IMR-90 (cell line): ENCODE measurements at regions not wholly inside any gene's neighbourhood (a gene's known extent, or its start where the extent isn't known, plus 50 kb on each side); places are given as distances from the start of the nearest gene placed in this dataset.

Source experiments
- BHLHE40 ChIP-seq: fragments of 150-350 bp; IDR thresholded peaks from 2 replicates; pipeline ENCODE4 v1.6.1; 2016; ENCODE audit warnings: mild to moderate bottlenecking, low read depth, low read length
- CEBPB ChIP-seq: IDR thresholded peaks from 2 replicates; pipeline ENCODE4 v1.6.1; 2012; ENCODE audit warnings: low read depth, low read length, improper control_type of control experiment
- CTCF ChIP-seq: conservative IDR thresholded peaks from 2 replicates; pipeline ENCODE4 v1.5.1; 2012; ENCODE audit warnings: mild to moderate bottlenecking, low read depth, low read length, improper control_type of control experiment
- MAZ ChIP-seq: IDR thresholded peaks from 2 replicates; pipeline ENCODE4 v1.6.1; 2012; ENCODE audit warnings: low read depth, mild to moderate bottlenecking, low read length, improper control_type of control experiment, moderate library complexity, borderline replicate concordance
- MXI1 ChIP-seq: IDR thresholded peaks from 2 replicates; pipeline ENCODE4 v1.6.1; 2012; ENCODE audit warnings: low read depth, mild to moderate bottlenecking, low read length, moderate library complexity, borderline replicate concordance
- POLR2A ChIP-seq: IDR thresholded peaks from 2 replicates; pipeline ENCODE4 v1.6.1; 2012; ENCODE audit warnings: mild to moderate bottlenecking, low read depth, low read length
- RAD21 ChIP-seq: IDR thresholded peaks from 2 replicates; pipeline ENCODE4 v1.6.1; 2012; ENCODE audit warnings: low read length, improper control_type of control experiment
- SMC3 ChIP-seq: fragments of 150-350 bp; IDR thresholded peaks from 2 replicates; pipeline ENCODE4 v1.6.1; 2016; ENCODE audit warnings: low read depth, mild to moderate bottlenecking, antibody characterized with exemption, low read length, moderate library complexity
- TF ChIP-seq, protein P1 (sequence below): fragments of 150-350 bp; IDR thresholded peaks from 2 replicates; pipeline ENCODE4 v1.6.1; 2016; ENCODE audit warnings: low read depth, mild to moderate bottlenecking, low read length, moderate library complexity, borderline replicate concordance

GRCh38 chr20:6185268-6185667, 62.4 kb upstream of the FERMT1 start:
- no peak for TF ChIP-seq CTCF
- no peak for TF ChIP-seq POLR2A
- TF ChIP-seq RAD21: no peak
- TF ChIP-seq MAZ: no peak
- no peak for TF ChIP-seq MXI1
- no peak for TF ChIP-seq BHLHE40
- TF ChIP-seq SMC3: no peak
- no peak for TF ChIP-seq CEBPB
- TF ChIP-seq, protein P1, sequence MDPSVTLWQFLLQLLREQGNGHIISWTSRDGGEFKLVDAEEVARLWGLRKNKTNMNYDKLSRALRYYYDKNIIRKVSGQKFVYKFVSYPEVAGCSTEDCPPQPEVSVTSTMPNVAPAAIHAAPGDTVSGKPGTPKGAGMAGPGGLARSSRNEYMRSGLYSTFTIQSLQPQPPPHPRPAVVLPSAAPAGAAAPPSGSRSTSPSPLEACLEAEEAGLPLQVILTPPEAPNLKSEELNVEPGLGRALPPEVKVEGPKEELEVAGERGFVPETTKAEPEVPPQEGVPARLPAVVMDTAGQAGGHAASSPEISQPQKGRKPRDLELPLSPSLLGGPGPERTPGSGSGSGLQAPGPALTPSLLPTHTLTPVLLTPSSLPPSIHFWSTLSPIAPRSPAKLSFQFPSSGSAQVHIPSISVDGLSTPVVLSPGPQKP: no peak
